Glomerular endothelial cell (primary cell): ENCODE measurements at regions not wholly inside any gene's neighbourhood (a gene's known extent, or its start where the extent isn't known, plus 50 kb on each side); places are given as distances from the start of the nearest gene placed in this dataset.
A peak's percentile ranks its signal among the peaks of the same experiment; 100 is the strongest.

Experiments used
- DNase-seq: peaks from one replicate; pipeline ENCODE4 v3.0.0-alpha.2; 2011; ENCODE audit warnings: low read depth, low spot score; ENCODE audit errors: extremely low read depth

DNA sequence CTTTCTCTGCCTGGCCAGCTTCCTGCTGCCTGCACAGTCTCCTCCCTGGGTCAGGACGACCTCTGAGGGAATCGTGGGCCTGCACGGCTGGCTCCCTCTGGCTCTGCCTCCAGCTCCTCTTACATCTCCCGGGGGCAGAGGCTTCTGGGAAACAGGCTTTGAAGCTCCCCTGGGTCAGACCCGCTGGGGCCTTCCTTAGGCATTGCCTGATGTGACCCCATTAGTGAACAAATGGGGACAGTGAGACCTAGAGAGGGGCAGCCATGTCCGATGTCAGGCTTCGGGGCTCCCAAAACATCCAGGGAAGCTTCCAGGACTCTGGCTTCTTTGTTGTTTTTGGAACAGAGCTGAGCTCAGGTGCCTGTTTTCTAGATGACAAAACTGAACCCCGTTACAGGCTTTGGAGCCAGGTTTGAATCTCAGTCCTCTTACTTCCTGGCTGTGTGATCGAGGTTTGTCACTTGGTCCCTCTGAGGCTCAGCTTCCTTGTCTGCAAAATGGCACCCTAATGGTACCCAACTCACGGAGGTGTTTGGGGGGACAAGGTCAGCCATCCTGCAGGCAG, 94.3 kb downstream of the CEBPB start:
- no peak for DNase-seq

DNA sequence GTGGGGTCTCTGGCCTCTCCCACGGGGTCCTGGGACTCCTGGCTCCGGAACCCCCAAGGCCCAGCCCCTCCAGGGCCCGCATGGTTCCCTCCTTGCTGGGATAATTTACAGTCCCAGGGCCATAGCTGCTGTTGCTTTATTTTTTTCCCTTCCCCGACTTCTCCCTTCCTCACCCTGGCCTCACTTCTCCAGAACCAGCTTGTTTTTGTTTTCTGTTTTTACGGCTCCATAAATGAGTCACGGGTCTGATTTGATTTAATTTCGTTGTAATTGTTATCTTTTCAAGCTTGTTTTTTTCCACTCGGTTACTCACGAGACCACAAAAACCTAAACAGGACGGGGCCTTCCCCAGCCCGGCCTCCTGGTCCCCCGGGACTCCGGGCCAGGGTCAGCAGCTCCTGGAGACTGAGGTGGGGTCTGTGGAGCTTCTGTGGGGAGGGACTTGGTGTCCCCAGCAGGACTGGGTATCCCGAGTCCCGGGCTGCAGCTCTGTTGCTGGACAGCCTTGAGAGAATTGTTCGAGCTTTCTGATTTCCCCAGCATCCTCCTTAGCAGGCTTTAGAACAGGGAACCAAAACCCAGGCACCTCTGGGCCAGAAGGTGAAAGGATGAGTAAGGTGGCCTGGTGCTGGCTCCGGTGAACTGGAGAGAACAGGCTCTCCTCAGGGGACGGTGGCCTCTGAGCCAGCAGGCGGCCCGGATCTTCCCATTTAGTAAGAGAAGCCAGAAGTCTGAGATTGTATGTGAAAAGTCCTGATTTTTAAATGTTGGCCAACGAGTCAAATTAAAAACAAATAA, 94.9 kb downstream of the CEBPB start:
- DNase-seq: no peak

DNA sequence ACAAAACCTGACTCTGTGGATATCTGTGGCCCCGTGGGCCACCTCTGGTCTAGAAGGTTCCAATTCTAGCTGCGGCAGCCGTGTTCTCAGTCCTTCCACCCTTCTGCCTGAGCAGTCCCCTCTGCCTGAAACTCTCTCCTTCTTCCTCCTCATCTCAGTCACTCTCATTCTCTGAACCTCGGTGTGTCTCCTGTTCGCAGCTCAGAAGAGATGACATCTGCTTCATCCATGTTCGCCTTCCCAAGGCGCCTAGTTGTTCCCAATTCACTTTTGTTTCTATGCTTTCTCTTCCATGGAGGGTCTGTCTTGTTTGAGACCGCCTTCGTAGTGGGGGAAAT, 95.5 kb downstream of the CEBPB start:
- DNase-seq: no peak

DNA sequence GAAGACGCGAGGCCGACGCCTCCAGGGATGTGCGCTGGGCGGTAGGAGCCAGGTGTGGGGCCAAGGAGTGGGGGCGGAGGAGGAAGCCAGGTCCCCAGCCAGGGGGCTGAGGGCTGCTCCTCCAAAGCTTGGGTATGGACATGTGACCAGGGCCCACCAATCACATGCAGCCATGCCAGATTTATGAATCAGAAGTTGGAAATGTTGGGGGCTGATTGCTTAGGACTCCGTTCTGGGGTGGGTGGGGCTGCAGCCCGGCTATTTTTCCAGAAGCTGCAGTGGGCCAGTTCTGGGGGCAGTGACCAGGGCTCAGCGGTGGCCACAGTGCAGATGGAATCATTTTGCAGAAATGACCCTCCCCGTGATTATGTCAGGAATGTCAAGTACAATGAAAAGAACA, 96.0 kb downstream of the CEBPB start:
- no peak for DNase-seq

DNA sequence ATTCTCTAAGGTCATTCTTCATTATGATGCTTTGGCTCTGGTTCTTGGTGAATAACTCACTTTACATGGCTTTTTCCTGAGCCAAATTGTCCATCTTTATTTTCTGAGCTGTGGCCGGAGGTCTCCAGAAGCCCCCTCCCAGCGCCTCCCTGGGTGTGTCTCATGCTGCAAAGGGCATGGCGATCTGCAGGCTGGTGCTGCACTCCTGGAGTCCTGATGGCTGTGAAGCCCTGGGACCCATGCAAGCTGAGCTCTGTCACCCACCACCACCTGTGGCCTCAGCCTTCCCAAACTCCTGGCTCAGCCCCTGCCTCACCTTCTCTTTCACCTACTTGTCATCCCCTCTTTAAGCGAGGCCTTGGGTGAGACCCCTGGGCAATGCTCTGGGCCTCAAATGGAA, 96.9 kb downstream of the CEBPB start:
- DNase-seq: no peak

DNA sequence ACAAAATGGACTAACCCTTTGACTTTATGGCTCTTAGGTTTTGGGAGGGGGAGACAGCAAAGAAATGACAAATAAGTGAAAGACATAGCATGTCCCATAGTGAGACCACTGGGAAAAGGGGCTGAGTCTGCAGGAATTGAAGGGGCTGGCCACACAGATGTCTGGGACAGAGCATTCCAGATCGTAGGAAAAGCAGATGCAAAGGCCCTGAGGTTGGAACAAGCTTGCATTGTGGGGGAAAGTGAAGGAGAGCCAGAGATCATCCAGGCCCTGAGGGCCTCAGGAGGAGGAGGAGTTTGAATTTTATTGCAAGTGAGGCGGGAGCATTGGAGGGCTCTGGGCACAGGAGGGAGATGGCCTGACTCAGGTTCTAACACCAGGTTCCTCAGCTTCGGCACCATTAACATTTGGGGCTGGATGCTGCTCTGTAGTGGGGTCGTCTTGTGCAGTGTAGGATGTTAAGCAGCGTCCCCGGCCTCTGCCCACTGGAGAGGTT, 97.5 kb downstream of the CEBPB start:
- no peak for DNase-seq

DNA sequence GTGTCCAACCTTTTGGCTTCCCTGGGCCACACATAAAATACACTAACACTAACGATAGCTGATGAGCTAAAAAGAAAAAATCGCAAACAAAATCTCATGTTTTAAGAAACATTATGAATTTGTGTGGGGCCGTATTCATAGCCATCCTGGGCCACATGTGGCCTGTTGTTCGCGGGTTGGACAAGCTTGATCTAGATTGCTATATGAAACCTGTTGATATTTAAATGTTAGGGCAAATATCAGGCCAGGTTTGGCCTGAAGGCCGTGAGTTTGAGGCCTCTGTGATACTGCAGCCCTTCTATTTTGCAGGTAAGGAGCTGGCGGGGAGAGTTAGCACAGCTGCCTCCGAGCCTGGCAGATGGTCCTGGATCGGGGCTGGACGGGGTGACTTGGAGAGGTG, 99.0 kb downstream of the CEBPB start:
- no peak for DNase-seq

DNA sequence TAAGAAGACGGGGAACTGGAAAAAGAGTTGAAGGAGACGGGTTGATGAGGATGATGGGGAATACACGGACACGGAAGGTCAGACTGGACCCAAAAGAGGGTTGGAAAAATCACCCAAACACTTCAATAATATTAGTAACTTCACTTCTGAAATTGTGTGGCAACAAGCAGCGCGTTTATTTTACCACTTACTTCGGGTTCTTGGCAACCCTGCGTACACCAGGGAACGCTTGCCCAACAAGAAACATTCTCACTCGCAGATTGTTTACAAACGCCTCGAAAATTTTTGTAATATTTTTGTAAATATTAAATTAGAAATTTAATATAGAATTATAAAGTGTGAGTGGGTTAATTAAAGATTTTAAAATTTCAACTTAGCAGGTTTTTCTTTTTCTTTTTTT, 99.5 kb downstream of the CEBPB start:
- DNase-seq: no peak

DNA sequence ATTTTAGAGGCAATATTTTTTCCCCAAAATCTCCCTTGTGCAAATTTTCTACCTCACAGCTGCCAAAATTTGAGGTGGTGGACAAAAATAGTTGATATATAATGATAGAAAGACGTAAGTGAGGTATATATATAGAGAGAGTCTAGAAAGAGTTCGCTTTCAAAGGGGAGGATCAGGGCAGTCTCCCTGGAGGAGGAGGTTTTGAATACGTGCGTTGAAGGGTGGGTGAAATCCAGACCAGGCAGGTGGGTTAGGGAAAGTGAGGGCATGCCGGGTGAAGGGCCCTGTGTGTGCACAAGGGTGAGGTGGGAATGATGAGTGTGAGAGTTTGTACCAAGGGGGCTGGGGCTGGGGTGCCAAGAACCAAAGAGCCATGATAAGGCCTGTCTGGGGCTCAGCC, 100.2 kb downstream of the CEBPB start:
- no peak for DNase-seq

DNA sequence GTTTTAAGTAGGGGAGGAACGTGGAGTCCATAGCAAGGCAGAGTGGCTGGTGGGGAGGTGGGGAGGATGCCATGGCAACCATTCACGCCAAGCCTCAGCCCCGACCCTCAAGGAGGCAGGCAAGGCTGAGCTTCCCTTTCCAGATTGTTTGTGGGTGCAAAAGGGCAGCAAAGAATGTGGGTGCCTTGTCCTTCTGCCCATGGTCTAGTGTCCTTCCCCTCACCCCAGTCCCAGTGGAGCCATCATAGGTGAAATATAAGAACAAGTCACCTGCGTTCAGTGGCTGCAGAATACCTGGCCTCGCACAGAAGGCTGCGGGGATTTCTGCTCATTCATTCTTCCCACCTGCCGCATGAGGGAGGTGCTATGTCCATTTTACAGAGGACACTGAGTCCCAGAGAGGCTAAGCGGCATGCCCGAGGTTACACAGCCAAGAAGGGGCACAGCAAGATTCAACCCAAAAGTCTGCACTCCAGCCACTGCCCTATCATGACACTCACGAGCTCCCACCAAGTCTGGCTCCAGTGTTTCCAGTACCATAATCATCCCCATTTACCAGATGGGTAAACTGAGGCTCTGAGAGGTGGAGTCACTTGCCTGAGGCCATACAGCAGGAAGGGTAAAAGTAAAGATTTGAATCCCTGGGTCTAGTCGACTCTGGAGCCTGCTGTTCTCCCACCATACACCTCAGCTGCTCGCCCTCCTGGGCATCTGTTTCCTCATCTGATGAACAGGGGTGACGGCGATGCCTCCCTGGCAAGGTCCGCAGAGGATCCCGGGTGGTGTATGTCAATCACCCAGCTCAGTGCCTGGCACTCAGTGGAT, 100.8 kb downstream of the CEBPB start:
- DNase-seq: no peak

DNA sequence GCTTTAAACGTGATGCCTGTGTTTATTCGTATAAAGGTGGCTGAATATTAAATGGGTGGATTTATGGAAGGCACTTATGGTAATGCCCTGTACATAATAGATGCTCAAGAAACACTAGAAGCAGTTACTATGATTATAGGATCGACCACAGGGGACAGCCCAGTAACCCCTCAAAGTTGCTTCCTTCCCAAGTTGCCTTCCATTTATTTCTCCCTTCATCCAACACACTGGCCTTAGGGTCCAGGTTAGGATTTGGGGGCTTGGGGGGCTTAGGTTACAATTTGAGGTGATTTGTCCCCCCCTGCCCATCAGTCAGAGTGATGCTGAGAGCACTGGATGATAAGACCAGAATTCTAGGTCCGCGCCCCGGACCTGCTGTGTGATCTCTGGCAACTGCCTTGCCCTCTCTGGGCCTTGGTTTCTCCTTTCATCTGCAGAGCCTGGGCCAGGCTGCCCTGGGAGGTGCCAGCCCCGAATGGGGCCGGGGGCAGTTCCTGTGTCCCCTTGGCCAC, 101.5 kb downstream of the CEBPB start:
- no peak for DNase-seq

DNA sequence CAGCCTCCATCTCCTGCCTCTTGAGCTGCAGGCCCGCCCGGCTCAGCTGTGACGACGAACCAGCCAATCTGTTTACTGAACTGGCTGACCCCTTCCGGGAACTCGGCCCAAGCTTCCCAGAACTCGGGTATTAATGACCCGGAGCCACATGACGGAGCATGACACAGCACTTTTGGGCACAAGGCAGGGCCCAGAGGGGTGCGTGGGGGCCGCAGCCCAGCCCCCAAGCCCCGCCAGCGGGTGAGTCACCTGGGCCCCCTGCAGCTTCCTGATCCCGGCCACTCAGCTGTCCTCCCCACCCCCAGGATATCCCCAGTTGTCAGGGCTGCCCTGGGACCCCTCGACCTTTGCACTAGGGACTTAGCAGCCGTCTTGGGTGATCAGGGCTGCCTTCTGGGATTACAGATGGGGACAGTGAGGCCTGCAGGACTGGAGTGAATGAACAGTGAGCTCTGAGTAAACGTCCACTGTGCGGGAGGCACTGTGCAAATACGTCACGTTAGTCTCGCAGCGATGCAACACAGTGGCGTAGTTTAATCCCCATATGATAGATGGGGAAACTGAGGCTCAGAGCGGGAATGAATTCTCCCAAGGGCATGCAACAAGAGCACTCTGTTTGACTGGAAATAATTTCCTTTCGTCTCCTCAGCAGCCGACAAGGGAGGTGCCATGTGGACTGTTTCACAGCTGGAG, 102.1 kb downstream of the CEBPB start:
- DNase-seq: peak; percentile 50

DNA sequence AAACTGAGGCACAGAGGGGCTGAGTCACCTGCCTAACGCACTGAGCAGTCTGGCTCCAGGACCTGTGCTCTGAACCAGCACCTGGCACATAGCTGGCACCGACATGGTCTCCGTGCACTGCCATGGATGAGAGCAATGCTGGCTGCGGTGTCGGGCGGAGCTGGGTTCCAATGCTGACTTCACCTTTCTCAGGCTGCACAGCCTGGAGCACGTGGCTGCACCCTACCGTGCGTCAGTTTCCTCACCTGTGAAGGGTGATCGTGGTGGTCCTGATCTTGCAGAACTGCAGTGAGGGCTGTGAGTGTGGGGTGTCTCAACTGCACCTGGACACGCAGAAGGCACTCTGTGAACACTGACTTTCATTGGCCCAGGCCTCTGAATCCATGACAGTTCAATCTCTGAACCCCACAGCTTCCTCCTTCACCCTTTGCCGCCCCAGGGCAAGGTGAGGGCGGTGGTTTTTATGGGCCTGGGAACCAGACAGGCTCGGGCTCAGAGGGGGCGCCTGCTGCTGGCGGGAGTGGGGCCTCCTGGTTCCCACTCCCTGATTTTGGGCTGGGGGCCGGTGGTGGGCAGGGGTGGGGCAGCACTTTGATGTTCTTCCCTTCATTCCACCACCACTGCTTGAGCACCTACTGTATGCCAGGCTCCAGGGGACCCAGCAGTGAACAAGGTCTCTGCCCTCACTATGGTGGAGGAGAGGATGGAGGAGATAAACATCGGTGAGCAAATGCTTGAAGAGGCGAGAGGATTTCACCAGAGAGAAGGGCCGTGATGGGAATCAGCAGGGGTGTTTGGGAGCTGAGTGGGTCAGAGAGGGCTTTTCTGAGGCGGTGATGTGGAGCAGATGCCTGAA, 102.9 kb downstream of the CEBPB start:
- DNase-seq: no peak

DNA sequence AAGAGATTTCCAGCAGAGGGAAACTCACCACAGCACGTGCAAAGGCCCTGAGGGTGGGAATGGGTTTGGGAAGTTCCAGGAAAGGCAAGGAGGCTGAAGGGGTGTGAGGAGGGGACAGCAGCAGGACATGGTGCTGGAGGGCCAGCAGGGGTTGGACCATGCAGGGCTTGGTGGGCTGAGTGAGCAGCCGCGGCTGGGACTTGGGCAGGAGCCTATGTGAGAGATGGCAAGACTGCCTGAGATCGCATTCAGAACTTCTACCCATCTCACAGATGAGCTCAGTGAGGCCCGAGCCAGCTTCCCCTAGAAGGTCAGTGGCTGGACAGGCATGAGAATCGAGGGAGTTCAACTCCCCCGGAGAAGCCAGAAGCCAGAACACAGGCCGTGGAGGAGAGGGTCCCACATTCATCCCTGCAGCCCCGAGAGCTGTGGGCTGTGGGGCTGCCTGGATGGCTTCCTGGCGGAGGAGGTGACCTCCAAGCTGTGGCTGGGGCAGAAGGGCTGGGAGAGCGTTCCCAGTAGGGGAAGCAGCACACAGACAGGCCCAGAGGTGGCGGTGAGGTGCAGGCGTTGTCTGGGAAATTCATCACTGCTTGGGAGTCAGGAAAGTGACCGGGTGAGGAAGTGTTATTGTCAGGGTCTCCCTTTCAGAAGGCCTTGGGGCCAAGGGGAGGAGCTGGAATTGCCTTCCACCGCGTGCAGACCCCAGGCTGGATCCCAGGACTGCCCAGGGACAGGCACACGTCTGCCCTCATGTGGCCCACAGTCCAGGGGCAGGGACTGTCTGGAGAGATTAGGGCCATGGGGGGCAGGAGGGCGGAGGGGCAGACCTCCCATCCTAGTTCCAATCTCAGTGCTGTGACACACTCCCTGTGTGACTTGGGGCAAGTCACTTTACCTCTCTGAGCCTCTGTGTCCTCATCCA, 103.8 kb downstream of the CEBPB start:
- no peak for DNase-seq

DNA sequence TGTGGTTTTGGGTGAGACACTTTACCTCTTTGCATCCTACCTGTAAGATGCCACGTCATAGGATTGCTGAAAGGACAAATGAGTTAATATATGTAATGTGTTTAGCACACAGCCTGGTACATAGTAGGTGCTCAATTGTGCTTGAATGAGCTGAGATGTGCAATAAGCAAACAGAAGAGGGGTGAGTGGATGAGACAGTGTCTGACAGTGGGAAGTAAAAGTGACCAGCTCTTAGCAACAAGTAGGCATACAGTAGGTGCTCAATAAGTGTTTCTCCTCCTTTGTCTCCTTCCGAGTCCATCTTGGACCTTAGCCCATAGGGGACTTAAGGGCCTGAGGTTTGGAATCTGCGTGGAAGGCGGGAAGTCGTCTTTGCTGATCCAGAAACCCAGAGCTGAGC, 104.7 kb downstream of the CEBPB start:
- no peak for DNase-seq

DNA sequence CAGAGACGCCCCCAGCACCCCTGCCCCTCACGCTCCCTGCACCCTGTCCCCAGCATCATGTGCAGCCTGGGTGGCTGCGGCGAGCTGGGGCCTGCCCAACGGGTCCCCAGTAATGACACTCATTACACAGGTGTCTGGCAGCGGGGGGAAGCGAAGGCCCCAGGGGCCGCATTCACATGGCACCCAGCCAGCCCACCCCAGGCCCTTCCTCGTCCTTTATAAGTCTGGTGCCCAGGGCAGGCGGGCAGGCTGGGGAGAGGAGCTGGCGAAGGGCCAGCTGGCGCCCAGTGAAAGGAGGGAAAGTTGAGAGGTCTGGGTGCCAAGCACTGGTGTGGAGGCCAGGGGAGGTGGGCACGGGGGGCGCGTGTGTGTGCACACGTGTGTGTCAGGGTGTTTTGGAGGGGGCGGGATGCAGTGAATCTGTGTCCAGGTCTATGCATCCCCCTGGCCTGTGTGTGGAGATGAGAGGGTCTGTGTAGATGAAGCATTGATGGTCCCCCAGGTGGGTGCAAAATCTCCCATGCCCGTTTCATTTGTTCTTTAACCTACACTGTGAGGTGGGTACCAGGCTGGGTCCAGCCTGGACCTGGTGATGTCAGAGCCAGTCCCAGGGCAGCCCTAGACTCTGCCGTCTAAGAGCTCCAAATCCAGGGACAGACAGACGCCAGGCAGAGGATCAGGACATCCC, 105.3 kb downstream of the CEBPB start:
- DNase-seq: no peak

DNA sequence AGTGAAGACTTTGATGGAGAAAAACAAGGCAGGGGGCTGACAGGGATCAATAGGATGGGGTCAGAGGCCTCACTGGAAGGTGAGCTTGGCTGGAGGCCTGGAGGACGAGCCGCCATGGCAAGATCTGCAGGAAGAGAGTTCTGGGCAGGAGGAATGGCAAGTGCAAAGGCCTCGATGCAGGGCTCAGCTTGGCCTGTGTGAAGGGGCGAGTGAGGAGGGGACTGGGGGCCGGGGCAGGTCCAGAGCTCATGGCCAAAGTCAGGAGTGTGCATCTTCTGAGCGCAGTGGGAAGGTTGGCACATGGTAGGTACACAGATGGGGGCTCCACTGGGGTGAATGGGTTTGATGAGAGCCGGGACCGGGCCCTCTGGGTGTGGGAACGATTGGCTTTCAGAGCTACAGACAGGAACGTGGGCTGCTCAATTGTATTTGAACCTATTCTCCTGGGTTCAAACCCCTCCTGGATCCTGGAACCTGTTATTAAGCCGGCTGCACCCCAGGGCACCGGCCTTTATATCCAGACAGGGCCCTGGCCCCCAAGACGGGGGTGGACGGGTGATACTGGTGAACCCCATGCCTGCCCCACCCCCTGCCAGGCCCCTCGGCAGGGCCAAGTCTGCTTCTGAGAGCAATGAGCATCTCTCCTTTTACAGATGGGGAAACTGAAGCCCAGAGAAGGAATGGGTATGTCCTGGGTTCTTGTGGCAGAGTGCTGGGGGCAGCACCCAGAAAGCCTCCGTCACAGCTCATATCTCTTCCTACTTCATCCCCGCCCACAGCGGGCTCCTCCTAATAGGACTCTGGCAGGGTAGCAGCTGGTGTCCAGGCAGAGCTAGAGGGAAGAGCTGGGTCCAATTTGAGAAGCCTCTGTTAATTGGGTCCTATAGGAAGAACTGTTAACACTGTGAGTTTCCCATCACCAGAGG, 106.1 kb downstream of the CEBPB start:
- DNase-seq: no peak
